LNCaP clone FGC (cell line): ENCODE measurements at regions not wholly inside any gene's neighbourhood (a gene's known extent, or its start where the extent isn't known, plus 50 kb on each side); places are given as distances from the start of the nearest gene placed in this dataset.

Source experiments
- DNase-seq: peaks from one replicate; pipeline ENCODE4 v3.0.0-alpha.2; 2011; ENCODE audit warnings: low read depth
- H3K4me3 ChIP-seq: 2 replicates; pipeline ENCODE4 v1.5.1; 2011; ENCODE audit warnings: mild to moderate bottlenecking, low read depth, low read length, control low read depth
- TF ChIP-seq, protein P1 (sequence below): IDR thresholded peaks from 2 replicates; pipeline ENCODE4 v1.5.1; 2012; ENCODE audit warnings: mild to moderate bottlenecking; ENCODE audit not compliant: control insufficient read depth, insufficient read depth; ENCODE audit errors: extremely low read depth

DNA sequence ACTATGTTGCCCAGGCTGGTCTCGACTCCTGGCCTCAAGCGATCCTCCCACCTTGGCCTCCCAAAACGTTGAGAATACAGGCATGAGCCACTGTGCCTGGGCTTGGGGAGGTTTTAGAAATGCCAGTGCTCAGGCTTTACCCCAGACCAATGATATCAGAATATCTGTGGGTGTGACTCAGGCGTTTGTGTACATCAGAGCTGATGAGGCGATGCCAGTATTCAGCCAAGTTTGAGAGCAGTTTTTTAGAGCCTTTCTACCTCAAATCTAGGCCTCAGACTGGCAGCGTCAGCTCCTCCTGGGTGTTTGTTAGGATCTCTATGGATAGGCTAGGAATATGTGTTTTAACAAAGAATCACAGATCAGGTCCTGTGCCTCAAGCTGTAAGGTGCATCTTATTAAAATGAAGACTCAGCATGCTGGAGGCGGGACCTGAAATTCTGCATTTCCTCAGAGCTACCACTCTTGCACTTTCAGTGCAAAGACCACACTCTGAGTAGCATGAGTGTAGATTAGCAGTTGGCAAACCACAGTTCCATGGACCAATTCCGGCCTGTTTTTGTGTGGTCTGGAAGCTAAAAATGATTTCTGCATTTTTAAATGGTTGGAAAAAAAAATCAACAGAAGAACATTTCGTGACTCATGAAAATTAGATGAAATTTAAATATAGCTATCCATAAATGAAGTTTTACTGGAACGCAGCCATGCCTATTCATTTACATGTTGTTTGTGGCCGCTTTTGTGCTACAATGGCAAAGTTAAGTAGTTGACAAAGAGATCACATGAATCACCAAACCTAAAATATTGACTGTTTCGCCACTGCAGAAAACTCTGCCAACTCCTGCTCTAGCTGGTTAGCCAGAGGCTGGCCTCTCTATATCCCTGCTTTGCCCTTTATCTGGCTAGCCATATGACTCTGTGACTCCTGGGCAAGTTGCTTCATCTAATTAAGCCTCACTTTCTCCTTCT is 92.2 kb downstream of the KLF4 start:
- TF ChIP-seq, protein P1, sequence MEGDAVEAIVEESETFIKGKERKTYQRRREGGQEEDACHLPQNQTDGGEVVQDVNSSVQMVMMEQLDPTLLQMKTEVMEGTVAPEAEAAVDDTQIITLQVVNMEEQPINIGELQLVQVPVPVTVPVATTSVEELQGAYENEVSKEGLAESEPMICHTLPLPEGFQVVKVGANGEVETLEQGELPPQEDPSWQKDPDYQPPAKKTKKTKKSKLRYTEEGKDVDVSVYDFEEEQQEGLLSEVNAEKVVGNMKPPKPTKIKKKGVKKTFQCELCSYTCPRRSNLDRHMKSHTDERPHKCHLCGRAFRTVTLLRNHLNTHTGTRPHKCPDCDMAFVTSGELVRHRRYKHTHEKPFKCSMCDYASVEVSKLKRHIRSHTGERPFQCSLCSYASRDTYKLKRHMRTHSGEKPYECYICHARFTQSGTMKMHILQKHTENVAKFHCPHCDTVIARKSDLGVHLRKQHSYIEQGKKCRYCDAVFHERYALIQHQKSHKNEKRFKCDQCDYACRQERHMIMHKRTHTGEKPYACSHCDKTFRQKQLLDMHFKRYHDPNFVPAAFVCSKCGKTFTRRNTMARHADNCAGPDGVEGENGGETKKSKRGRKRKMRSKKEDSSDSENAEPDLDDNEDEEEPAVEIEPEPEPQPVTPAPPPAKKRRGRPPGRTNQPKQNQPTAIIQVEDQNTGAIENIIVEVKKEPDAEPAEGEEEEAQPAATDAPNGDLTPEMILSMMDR: no peak
- H3K4me3 ChIP-seq: no peak overlapping the region
- no peak for DNase-seq

DNA sequence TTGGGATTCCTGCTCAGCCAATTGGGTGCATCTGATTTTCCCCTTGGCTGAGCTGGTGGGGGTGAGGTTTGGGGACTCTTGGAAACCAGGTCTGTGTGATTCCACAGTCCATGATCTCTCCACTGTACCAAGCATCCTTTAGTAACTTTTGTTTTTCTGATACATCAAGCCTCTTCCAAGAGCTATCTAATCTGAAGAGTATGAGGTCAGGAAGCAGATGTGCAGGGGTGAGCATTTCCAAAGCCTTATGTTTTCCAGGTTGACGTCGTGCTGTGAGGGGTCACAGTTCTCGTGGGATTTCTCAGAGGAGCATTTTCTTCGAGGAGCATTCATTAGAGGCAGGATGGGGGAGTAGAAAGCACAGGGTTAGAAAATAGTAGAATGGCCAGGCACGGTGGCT is 95.3 kb downstream of the KLF4 start:
- no peak for DNase-seq
- H3K4me3 ChIP-seq: no peak overlapping the region
- TF ChIP-seq, protein P1: no peak

DNA sequence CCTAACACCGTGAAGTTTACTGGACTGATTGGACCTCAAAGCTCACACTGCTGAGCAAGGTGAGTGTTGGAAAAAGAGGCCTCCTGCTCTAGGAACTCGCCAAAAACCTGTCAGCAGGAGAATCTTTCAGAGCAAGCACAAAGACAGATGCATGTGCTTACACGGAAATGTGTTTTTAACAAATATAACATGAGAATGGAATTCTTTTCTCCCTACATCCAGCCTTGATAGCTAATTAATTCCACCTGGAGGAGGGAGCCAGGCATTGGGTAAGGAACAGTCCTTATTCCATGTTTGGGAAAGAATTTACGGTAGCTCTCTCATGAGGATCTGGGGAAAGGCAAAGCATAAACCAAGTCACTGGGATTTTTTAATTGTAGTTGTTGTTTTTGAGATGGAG is 98.8 kb downstream of the KLF4 start:
- TF ChIP-seq, protein P1: no peak

GRCh38 chr9:107390279-107390678 is 99.3 kb downstream of the KLF4 start:
- TF ChIP-seq, protein P1: no peak
- no peak overlapping the region for H3K4me3 ChIP-seq
- DNase-seq: no peak

More for the DNA sequence above, 98.8 kb downstream of the KLF4 start:
- no peak for DNase-seq
- H3K4me3 ChIP-seq: no peak overlapping the region

GRCh38 chr9:107389617-107390071 is 99.9 kb downstream of the KLF4 start:
- TF ChIP-seq, protein P1: no peak
- DNase-seq: peak; percentile 80
- H3K4me3 ChIP-seq: no peak overlapping the region

DNA sequence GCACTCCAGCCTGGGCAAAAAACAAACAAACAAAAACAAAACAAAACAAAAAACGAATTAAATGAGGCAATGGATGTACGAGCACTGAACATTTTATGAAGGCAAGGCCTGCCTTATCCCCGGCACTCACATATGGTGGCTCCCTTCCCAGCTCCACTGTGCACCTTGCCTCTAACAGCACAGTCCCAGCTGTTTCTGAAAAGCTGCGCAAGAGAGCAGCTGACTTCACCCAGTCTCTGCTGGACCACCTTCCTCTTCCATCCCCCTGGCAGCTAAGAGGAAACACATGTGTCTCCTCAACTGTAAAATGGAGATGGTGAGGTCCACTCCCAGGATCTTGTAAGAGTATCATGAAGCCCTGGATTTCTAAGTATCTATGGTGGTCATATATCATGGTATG is 100.7 kb downstream of the KLF4 start:
- DNase-seq: no peak
- no peak overlapping the region for H3K4me3 ChIP-seq
- TF ChIP-seq, protein P1: no peak
